CD14-positive monocyte (primary cell): ENCODE measurements at regions not wholly inside any gene's neighbourhood (a gene's known extent, or its start where the extent isn't known, plus 50 kb on each side); places are given as distances from the start of the nearest gene placed in this dataset.

Source experiments
- DNase-seq, 3 donors: peaks; one replicate each; pipeline ENCODE4 v3.0.0-alpha.2; 2011 to 2022
- H2AFZ ChIP-seq: 2 replicates; pipeline ENCODE4 v1.6.0; 2012; ENCODE audit warnings: mild to moderate bottlenecking, low read depth, low read length, inconsistent platforms; ENCODE audit not compliant: insufficient read depth, poor library complexity, severe bottlenecking
- H3K27ac ChIP-seq, 2 donors: 1 replicate in 1 of 2; 2 replicates in 1 of 2; pipeline ENCODE4 v1.5.1; 2012 to 2013; ENCODE audit warnings: low read length in 2 of 2, control low read depth in 1 of 2, inconsistent platforms in 1 of 2, low read depth in 1 of 2, mild to moderate bottlenecking in 1 of 2
- H3K27me3 ChIP-seq, 2 donors: one replicate each; pipeline versions ENCODE4 v1.6.0 to v1.6.1; 2011 to 2013; ENCODE audit warnings: low read length in 2 of 2; ENCODE audit not compliant: control insufficient read depth in 2 of 2, insufficient read depth in 2 of 2
- H3K36me3 ChIP-seq, 2 donors: replicated peaks in 1 of 2; 1 replicate in 1 of 2; 2 replicates in 1 of 2; pipeline versions ENCODE4 v1.5.1 to v1.6.1; 2012 to 2013; ENCODE audit warnings: low read length in 2 of 2, control low read depth in 1 of 2, inconsistent platforms in 1 of 2, mild to moderate bottlenecking in 1 of 2; ENCODE audit not compliant: insufficient read depth in 2 of 2, control insufficient read depth in 1 of 2
- H3K4me1 ChIP-seq, 2 donors: 1 replicate in 1 of 2; 2 replicates in 1 of 2; pipeline versions ENCODE4 v1.5.1 to v1.6.1; 2012 to 2013; ENCODE audit warnings: low read length in 2 of 2, control low read depth in 1 of 2, inconsistent platforms in 1 of 2, mild to moderate bottlenecking in 1 of 2, moderate library complexity in 1 of 2; ENCODE audit not compliant: insufficient read depth in 2 of 2, control insufficient read depth in 1 of 2
- H3K4me2 ChIP-seq: replicated peaks from 2 replicates; pipeline ENCODE3; 2012; ENCODE audit warnings: low read length, moderate library complexity, mild to moderate bottlenecking; ENCODE audit not compliant: poor library complexity, severe bottlenecking; ENCODE audit errors: extremely low read depth
- H3K4me3 ChIP-seq, 3 experiments: fragments of 200-600 bp in 1 of 3; sonication (generic) in 1 of 3; replicated peaks in 1 of 3; 1 replicate in 2 of 3; 2 replicates in 1 of 3; pipeline ENCODE4 v1.5.1; 2011 to 2013; ENCODE audit warnings: low read length in 3 of 3, mild to moderate bottlenecking in 3 of 3, control low read depth in 2 of 3, low read depth in 2 of 3, inconsistent platforms in 1 of 3, moderate library complexity in 1 of 3
- H3K79me2 ChIP-seq: 2 replicates; pipeline ENCODE4 v1.6.0; 2012; ENCODE audit warnings: mild to moderate bottlenecking, control low read depth, inconsistent platforms, low read length, moderate library complexity; ENCODE audit not compliant: insufficient read depth
- H3K9ac ChIP-seq: 2 replicates; pipeline ENCODE4 v1.6.0; 2017; ENCODE audit warnings: low read length, mild to moderate bottlenecking; ENCODE audit not compliant: insufficient read depth, poor library complexity, severe bottlenecking
- H3K9me3 ChIP-seq, 2 donors: replicated peaks in 1 of 2; 1 replicate in 1 of 2; 2 replicates in 1 of 2; pipeline versions ENCODE4 v1.5.1 to v1.6.1; 2012 to 2013; ENCODE audit warnings: low read length in 2 of 2, control low read depth in 1 of 2; ENCODE audit not compliant: control insufficient read depth in 1 of 2, insufficient read depth in 1 of 2
- H4K20me1 ChIP-seq: 2 replicates; pipeline ENCODE4 v1.6.0; 2012; ENCODE audit warnings: mild to moderate bottlenecking, low read length, control low read depth, moderate library complexity; ENCODE audit not compliant: insufficient read depth
- H3K27ac Mint-ChIP-seq, 7 donors: one replicate each; pipeline ENCODE4 v1.8.0; 2020; ENCODE audit warnings: mild to moderate bottlenecking in 7 of 7, mixed read lengths in 7 of 7, moderate library complexity in 6 of 7, inconsistent platforms in 2 of 7
- H3K27me3 Mint-ChIP-seq, 3 donors: one replicate each; pipeline ENCODE4 v1.8.0; 2021 to 2022; ENCODE audit warnings: low read depth in 3 of 3, mild to moderate bottlenecking in 3 of 3, mixed read lengths in 3 of 3, moderate library complexity in 3 of 3, inconsistent platforms in 1 of 3
- H3K36me3 Mint-ChIP-seq, 2 donors: one replicate each; pipeline ENCODE4 v1.8.0; 2020; ENCODE audit warnings: mixed read lengths in 2 of 2, inconsistent platforms in 1 of 2, mild to moderate bottlenecking in 1 of 2
- H3K4me1 Mint-ChIP-seq: one replicate; pipeline ENCODE4 v1.8.0; 2020; ENCODE audit warnings: mild to moderate bottlenecking, mixed read lengths
- H3K4me3 Mint-ChIP-seq, 2 donors: one replicate each; pipeline ENCODE4 v1.8.0; 2020; ENCODE audit warnings: mild to moderate bottlenecking in 2 of 2, mixed read lengths in 2 of 2, moderate library complexity in 1 of 2
- H3K9me3 Mint-ChIP-seq, 7 donors: one replicate each; pipeline ENCODE4 v1.8.0; 2020 to 2022; ENCODE audit warnings: mixed read lengths in 7 of 7, mild to moderate bottlenecking in 6 of 7, moderate library complexity in 6 of 7, inconsistent platforms in 2 of 7
- CTCF ChIP-seq: fragments of 200-600 bp; IDR thresholded peaks from one replicate; pipeline ENCODE4 v1.8.0; 2022; ENCODE audit warnings: antibody characterized with exemption, mild to moderate bottlenecking
- WGBS: methylation state at CpG from one replicate; pipeline ENCODE4 v1.1.5; 2013; ENCODE audit warnings: missing lambda C conversion rate; ENCODE audit not compliant: insufficient coverage; 5-methylcytosine and 5-hydroxymethylcytosine counted together
- intact Hi-C, 2 donors: fragments of 100-400 bp; cut with micrococcal nuclease; formaldehyde crosslinking; loops; one replicate each; pipeline versions ENCODE4 v1.15.0 to v1.15.1; 2023

GRCh38 chr1:102365071-102365470 is 368.3 kb upstream of the OLFM3 start:
- H3K27ac ChIP-seq, result no peak overlapping the region
- H3K4me1 ChIP-seq, result no peaks in the 10 kb centered on the region
- WGBS, result no CpG with 5 or more reads among the region's 3 CpGs
- TF ChIP-seq CTCF, result no peak
- Mint-ChIP-seq H3K9me3 (peaks cover 0 to 2% (median 0%) of the 10 kb centered on the region in 7 donors), H3K4me1 (no peaks in the 10 kb centered on the region), H3K4me3 (no peak overlapping the region), H3K36me3 (no peaks in the 10 kb centered on the region), H3K27ac (no peak overlapping the region), H3K27me3 (peaks cover 0 to 1% (median 0%) of the 10 kb centered on the region in 3 donors)
- no peak overlapping the region for H3K4me2 ChIP-seq
- no peaks in the 10 kb centered on the region for H4K20me1 ChIP-seq
- no peak for DNase-seq
- no peak overlapping the region for H3K9ac ChIP-seq
- no peaks in the 10 kb centered on the region for H3K36me3 ChIP-seq
- H2AFZ ChIP-seq, result no peak overlapping the region
- intact Hi-C loops, result no loop called here
- H3K27me3 ChIP-seq, result no peaks in the 10 kb centered on the region
- H3K9me3 ChIP-seq, result peaks cover 5 to 8% of the 10 kb centered on the region in 2 donors
- no peak overlapping the region for H3K4me3 ChIP-seq
- no peaks in the 10 kb centered on the region for H3K79me2 ChIP-seq

- H3K4me3 Mint-ChIP-seq, result no peak overlapping the region
- Histone ChIP-seq H3K9ac (no peak overlapping the region), H3K27ac (no peak overlapping the region), H3K36me3 (no peaks in the 10 kb centered on the region), H3K4me3 (no peak overlapping the region), H3K9me3 (no peaks in the 10 kb centered on the region), H3K27me3 (no peaks in the 10 kb centered on the region), H4K20me1 (no peaks in the 10 kb centered on the region), H3K4me2 (no peak overlapping the region), H3K4me1 (no peaks in the 10 kb centered on the region), H2AFZ (no peak overlapping the region), H3K79me2 (no peaks in the 10 kb centered on the region)
- no peaks in the 10 kb centered on the region for H3K9me3 Mint-ChIP-seq
- H3K36me3 Mint-ChIP-seq, result no peaks in the 10 kb centered on the region
- no peaks in the 10 kb centered on the region for H3K27me3 Mint-ChIP-seq
- WGBS, result no CpG with 5 or more reads among the region's 5 CpGs
- H3K27ac Mint-ChIP-seq, result no peak overlapping the region
- no peak for TF ChIP-seq CTCF
- H3K4me1 Mint-ChIP-seq, result no peaks in the 10 kb centered on the region
- DNase-seq, result no peak
- intact Hi-C loops, result no loop called here
These were observed 339.9 kb upstream of the OLFM3 start for GRCh38 chr1:102336602-102337001.
